H1 (cell line): ENCODE measurements at regions not wholly inside any gene's neighbourhood (a gene's known extent, or its start where the extent isn't known, plus 50 kb on each side); places are given as distances from the start of the nearest gene placed in this dataset.

Experiments used
- CTCF ChIA-PET: fragments of 300-600 bp; sonication (Branson Sonifier 250); formaldehyde crosslinking; loops from one replicate; lab custom pipeline; 2021; ENCODE audit not compliant: partially characterized antibody; lab: Charles Lee
- POLR2A ChIA-PET: fragments of 300-600 bp; sonication (Branson Sonifier 250); formaldehyde crosslinking; loops from one replicate; lab custom pipeline; 2021; ENCODE audit warnings: inconsistent platforms; ENCODE audit not compliant: partially characterized antibody; lab: Charles Lee
- DNase-seq, 2 experiments: peaks; one replicate each; pipeline versions ENCODE4 v3.0.0 to v3.0.0-alpha.2; 2010 to 2022; ENCODE audit warnings: low spot score in 2 of 2, low read depth in 1 of 2, mixed read lengths in 1 of 2
- FAIRE-seq: peaks from 2 replicates; lab custom pipeline; 2011; peaks lifted over from hg19 to GRCh38; lab: Jason Lieb, UNC
- H2AFZ ChIP-seq: 2 replicates; pipeline ENCODE4 v1.8.1; 2012; ENCODE audit warnings: low read length, inconsistent platforms
- H2AK5ac ChIP-seq: 2 replicates; pipeline ENCODE4 v1.6.1; 2013; ENCODE audit warnings: low read depth, low read length
- H2BK120ac ChIP-seq: replicated peaks from 2 replicates; pipeline ENCODE3; 2013; ENCODE audit warnings: low read depth, low read length, inconsistent platforms
- H2BK12ac ChIP-seq: 2 replicates; pipeline ENCODE4 v1.6.1; 2013; ENCODE audit warnings: low read depth, low read length
- H2BK15ac ChIP-seq: 2 replicates; pipeline ENCODE4 v1.6.1; 2013; ENCODE audit warnings: low read length
- H2BK20ac ChIP-seq: 2 replicates; pipeline ENCODE4 v1.6.1; 2013; ENCODE audit warnings: low read length
- H2BK5ac ChIP-seq: 2 replicates; pipeline ENCODE4 v1.6.1; 2013; ENCODE audit warnings: low read depth, low read length
- H3K14ac ChIP-seq: 2 replicates; pipeline ENCODE4 v1.6.1; 2013; ENCODE audit warnings: inconsistent platforms; ENCODE audit not compliant: insufficient read length
- H3K18ac ChIP-seq: 2 replicates; pipeline ENCODE4 v1.6.1; 2013; ENCODE audit warnings: low read length; ENCODE audit errors: extremely low read depth
- H3K23ac ChIP-seq: 2 replicates; pipeline ENCODE4 v1.6.1; 2013; ENCODE audit warnings: inconsistent platforms; ENCODE audit not compliant: insufficient read length
- H3K23me2 ChIP-seq: 2 replicates; pipeline ENCODE4 v1.6.1; 2013; ENCODE audit warnings: low read depth, low read length
- H3K27ac ChIP-seq: 2 replicates; pipeline ENCODE4 v1.6.1; 2011; ENCODE audit warnings: low read depth, low read length, inconsistent platforms
- H3K27me3 ChIP-seq, 4 experiments: replicated peaks in 1 of 4; 1 replicate in 1 of 4; 2 replicates in 3 of 4; pipeline versions ENCODE4 v1.6.1 to v1.8.1; 2011 to 2013; ENCODE audit warnings: low read length in 3 of 4, mild to moderate bottlenecking in 3 of 4, inconsistent platforms in 2 of 4, mixed read lengths in 2 of 4, moderate library complexity in 1 of 4; ENCODE audit not compliant: control insufficient read depth in 3 of 4, insufficient read depth in 3 of 4; ENCODE audit errors: extremely low read depth in 1 of 4
- H3K36me3 ChIP-seq, 4 experiments: 2 replicates each; pipeline versions ENCODE4 v1.6.1 to v1.8.1; 2011 to 2013; ENCODE audit warnings: mild to moderate bottlenecking in 4 of 4, low read length in 3 of 4, moderate library complexity in 2 of 4, control low read depth in 1 of 4, inconsistent platforms in 1 of 4; ENCODE audit not compliant: insufficient read depth in 4 of 4, control insufficient read depth in 2 of 4
- H3K4ac ChIP-seq: replicated peaks from 2 replicates; pipeline ENCODE3; 2013; ENCODE audit warnings: low read length, low read depth, mixed read lengths, inconsistent platforms; ENCODE audit not compliant: insufficient read length
- H3K4me1 ChIP-seq, 4 experiments: replicated peaks in 1 of 4; 1 replicate in 1 of 4; 2 replicates in 3 of 4; pipeline versions ENCODE4 v1.6.1 to v1.8.1; 2011 to 2013; ENCODE audit warnings: low read length in 3 of 4, inconsistent platforms in 2 of 4, mixed read lengths in 1 of 4; ENCODE audit not compliant: insufficient read depth in 4 of 4, control insufficient read depth in 3 of 4
- H3K4me2 ChIP-seq, 2 experiments: 2 replicates each; pipeline versions ENCODE4 v1.6.1 to v1.8.1; 2011 to 2013; ENCODE audit warnings: low read depth in 2 of 2, low read length in 2 of 2, control low read depth in 1 of 2, inconsistent platforms in 1 of 2, mild to moderate bottlenecking in 1 of 2; ENCODE audit not compliant: insufficient read depth in 1 of 2
- H3K4me3 ChIP-seq, 4 experiments: fragments of 200-600, 300-600 bp in 1 of 4; sonication (generic), shearing (Covaris generic), sonication (Bioruptor Twin) in 1 of 4; 2 replicates each; pipeline versions ENCODE4 v1.5.1 to v1.8.1; 2011 to 2016; ENCODE audit warnings: low read length in 4 of 4, low read depth in 3 of 4, control low read depth in 2 of 4, inconsistent platforms in 2 of 4, mild to moderate bottlenecking in 2 of 4, mixed read lengths in 1 of 4, moderate library complexity in 1 of 4; ENCODE audit not compliant: insufficient read depth in 2 of 4; ENCODE audit errors: extremely low read depth in 1 of 4
- H3K56ac ChIP-seq: replicated peaks from 2 replicates; pipeline ENCODE3; 2013; ENCODE audit warnings: low read depth, mild to moderate bottlenecking, mixed read lengths, low read length, inconsistent platforms; ENCODE audit not compliant: insufficient read length
- H3K79me1 ChIP-seq: 2 replicates; pipeline ENCODE4 v1.6.1; 2013; ENCODE audit warnings: low read depth, low read length, control low read depth
- H3K79me2 ChIP-seq, 2 experiments: 2 replicates each; pipeline versions ENCODE4 v1.6.1 to v1.8.1; 2012 to 2013; ENCODE audit warnings: low read length in 2 of 2, mild to moderate bottlenecking in 2 of 2, inconsistent platforms in 1 of 2; ENCODE audit not compliant: insufficient read depth in 2 of 2, control insufficient read depth in 1 of 2
- H3K9ac ChIP-seq, 4 experiments: replicated peaks in 1 of 4; 1 replicate in 1 of 4; 2 replicates in 3 of 4; pipeline versions ENCODE4 v1.6.1 to v1.8.1; 2011 to 2013; ENCODE audit warnings: low read depth in 3 of 4, low read length in 3 of 4, control low read depth in 2 of 4, mild to moderate bottlenecking in 2 of 4, moderate library complexity in 2 of 4, inconsistent platforms in 1 of 4; ENCODE audit errors: extremely low read depth in 1 of 4
- H3K9me3 ChIP-seq, 2 experiments: 2 replicates each; pipeline versions ENCODE4 v1.6.1 to v1.8.1; 2012 to 2013; ENCODE audit warnings: mild to moderate bottlenecking in 2 of 2, moderate library complexity in 2 of 2, control low read depth in 1 of 2, inconsistent platforms in 1 of 2, low read depth in 1 of 2, low read length in 1 of 2, mixed read lengths in 1 of 2; ENCODE audit not compliant: insufficient read depth in 2 of 2
- H4K20me1 ChIP-seq, 2 experiments: replicated peaks in 1 of 2; 2 replicates each; pipeline versions ENCODE3 to v1.8.1; 2011 to 2013; ENCODE audit warnings: inconsistent platforms in 2 of 2, low read length in 2 of 2, mild to moderate bottlenecking in 1 of 2; ENCODE audit not compliant: insufficient read depth in 2 of 2, control insufficient read depth in 1 of 2
- H4K5ac ChIP-seq: 2 replicates; pipeline ENCODE4 v1.6.1; 2013; ENCODE audit warnings: low read length, low read depth, mixed read lengths, inconsistent platforms; ENCODE audit not compliant: insufficient read length
- H4K8ac ChIP-seq: 2 replicates; pipeline ENCODE4 v1.8.0; 2013; ENCODE audit warnings: mild to moderate bottlenecking, moderate library complexity, low read length, inconsistent platforms; ENCODE audit not compliant: insufficient read depth; ENCODE audit errors: extremely low read depth
- H4K91ac ChIP-seq: replicated peaks from 2 replicates; pipeline ENCODE3; 2013; ENCODE audit warnings: low read length, mixed read lengths, inconsistent platforms; ENCODE audit not compliant: insufficient read length
- CBX8 ChIP-seq: fragments of 300-800, 300-1000 bp; sonication (generic); IDR thresholded peaks from 2 replicates; pipeline ENCODE4 v1.7.1; 2016; ENCODE audit warnings: low read depth, low read length, borderline replicate concordance
- CEBPB ChIP-seq: IDR thresholded peaks from 2 replicates; pipeline ENCODE4 v1.6.1; 2012; ENCODE audit warnings: low read depth, low read length
- CHD2 ChIP-seq: IDR thresholded peaks from 2 replicates; pipeline ENCODE4 v1.6.1; 2012; ENCODE audit warnings: low read length, improper control_type of control experiment
- EZH2 ChIP-seq: fragments of 200-600 bp; sonication (generic); IDR thresholded peaks from 2 replicates; pipeline ENCODE4 v1.7.1; 2012; ENCODE audit warnings: low read depth, mild to moderate bottlenecking, moderate library complexity, low read length, inconsistent platforms; ENCODE audit not compliant: severe bottlenecking
- FOSL1 ChIP-seq: IDR thresholded peaks from 2 replicates; pipeline ENCODE4 v1.6.1; 2011; ENCODE audit warnings: mild to moderate bottlenecking, low read depth, low read length, moderate library complexity; ENCODE audit not compliant: insufficient read depth
- GTF2F1 ChIP-seq: IDR thresholded peaks from 2 replicates; pipeline ENCODE4 v1.6.1; 2012; ENCODE audit warnings: low read depth, low read length, improper control_type of control experiment, borderline replicate concordance
- POLR2A ChIP-seq, 2 experiments: IDR thresholded peaks; 1 replicate in 1 of 2; 2 replicates in 1 of 2; pipeline ENCODE4 v1.6.1; 2011; ENCODE audit warnings: low read depth in 2 of 2, low read length in 2 of 2, mild to moderate bottlenecking in 2 of 2; ENCODE audit errors: control extremely low read depth in 1 of 2
- POLR2AphosphoS5 ChIP-seq: IDR thresholded peaks from 2 replicates; pipeline ENCODE4 v1.6.1; 2011; ENCODE audit warnings: low read depth, low read length
- RAD21 ChIP-seq, 2 experiments: IDR thresholded peaks in 1 of 2; conservative IDR thresholded peaks in 1 of 2; 2 replicates each; pipeline ENCODE4 v1.6.1; 2011; ENCODE audit warnings: low read depth in 2 of 2, low read length in 2 of 2, improper control_type of control experiment in 1 of 2, inconsistent platforms in 1 of 2, mild to moderate bottlenecking in 1 of 2, moderate library complexity in 1 of 2
- SIRT6 ChIP-seq: IDR thresholded peaks from one replicate; pipeline ENCODE4 v1.7.1; 2012; ENCODE audit warnings: low read length, inconsistent platforms
- SUZ12 ChIP-seq: fragments of 200-600 bp; sonication (generic); IDR thresholded peaks from 2 replicates; pipeline ENCODE4 v1.6.1; 2012; ENCODE audit warnings: mild to moderate bottlenecking, inconsistent platforms, low read length, moderate library complexity, mixed read lengths
- TBP ChIP-seq: IDR thresholded peaks from 2 replicates; pipeline ENCODE4 v1.6.1; 2011; ENCODE audit warnings: low read depth, low read length, improper control_type of control experiment
- YY1 ChIP-seq: IDR thresholded peaks from 2 replicates; pipeline ENCODE4 v1.6.1; 2011; ENCODE audit warnings: low read depth, mild to moderate bottlenecking, low read length
- ZNF274 ChIP-seq: IDR thresholded peaks from 2 replicates; pipeline ENCODE4 v1.7.0; 2012; ENCODE audit warnings: low read length, borderline replicate concordance; ENCODE audit errors: extremely low read depth

DNA sequence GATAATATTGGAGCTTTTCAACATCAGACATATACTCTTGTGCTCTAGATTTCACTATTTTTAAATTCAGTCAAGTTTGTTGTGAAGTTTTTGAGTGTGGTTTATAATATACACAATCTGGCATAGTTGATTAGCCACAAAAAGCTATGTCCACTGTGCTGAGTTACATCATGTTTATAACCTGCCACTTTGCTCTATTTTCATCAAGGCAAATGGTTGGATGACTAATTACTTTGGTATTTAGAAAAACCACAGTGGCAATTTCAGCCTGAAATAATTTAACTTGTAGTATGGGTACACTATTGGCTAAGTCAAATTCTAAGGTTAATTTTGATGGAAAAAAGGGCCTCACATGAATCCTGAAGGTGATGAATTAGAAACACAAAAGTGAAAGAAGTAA lies 262.6 kb downstream of the C4orf33 start:
- Histone ChIP-seq H3K18ac (no peak overlapping the region), H3K9ac (no peak overlapping the region), H3K79me1 (no peaks in the 10 kb centered on the region), H3K27me3 (peaks cover 0 to 2% (median 0%) of the 10 kb centered on the region in 4 experiments; a peak in 1 of 7 replicates), H2BK12ac (no peak overlapping the region), H4K91ac (no peak overlapping the region), H2AFZ (no peak overlapping the region), H3K79me2 (no peaks in the 10 kb centered on the region), H2BK15ac (no peak overlapping the region), H3K4ac (no peak overlapping the region), H2BK120ac (no peak overlapping the region), H2BK20ac (no peak overlapping the region), H3K4me1 (peaks cover 0 to 9% (median 1%) of the 10 kb centered on the region in 4 experiments; a peak in 2 of 7 replicates), H3K4me3 (no peak overlapping the region), H4K8ac (no peak overlapping the region), H3K23ac (no peak overlapping the region), H3K14ac (no peak overlapping the region), H2AK5ac (no peak overlapping the region), H3K36me3 (no peaks in the 10 kb centered on the region), H4K20me1 (no peaks in the 10 kb centered on the region), H3K23me2 (no peaks in the 10 kb centered on the region), H3K4me2 (no peak overlapping the region), H4K5ac (no peak overlapping the region), H3K56ac (no peak overlapping the region), H3K27ac (no peak overlapping the region), H2BK5ac (no peak overlapping the region), H3K9me3 (no peaks in the 10 kb centered on the region)
- CTCF ChIA-PET: interaction anchor here (1.1 to 1.4 kb wide), 2 partner anchors 12 to 17 kb away, joined by 4 read pairs; no protein-coding TSS in a partner anchor
- POLR2A ChIA-PET: no interaction called here
- DNase-seq: no peak
- TF ChIP-seq RAD21 (IDR thresholded peaks at IDR 0.05 in 1 of 2, conservative IDR thresholded peaks at IDR 0.05 in 1 of 2; ENCODE audit: low read depth in 2 of 2, low read length in 2 of 2) (no peak), CBX8 (no peak), CHD2 (no peak), YY1 (no peak), POLR2AphosphoS5 (no peak), GTF2F1 (no peak), ZNF274 (no peak), SUZ12 (no peak), CEBPB (no peak), EZH2 (no peak), SIRT6 (no peak), POLR2A (IDR thresholded peaks at IDR 0.05; ENCODE audit: control extremely low read depth in 1 of 2, low read depth in 2 of 2, low read length in 2 of 2) (no peak), FOSL1 (no peak), TBP (no peak)
- no peak for FAIRE-seq
